ENCODE measurements at regions not wholly inside any gene's neighbourhood (a gene's known extent, or its start where the extent isn't known, plus 50 kb on each side); places are given as distances from the start of the nearest gene placed in this dataset.
A peak's percentile ranks its signal among the peaks of the same experiment; 100 is the strongest.

- no peak for TF ChIP-seq CTCF (IDR thresholded peaks at IDR 0.05; ENCODE audit: insufficient read depth, low read length, poor library complexity, severe bottlenecking)
- H3K4me3 ChIP-seq (ENCODE audit: low read depth, low read length), result no peak overlapping the region
Measured at GRCh38 chr20:4597215-4597614, 89.0 kb upstream of the PRNP start.

GRCh38 chr20:4593149-4593525, 93.1 kb upstream of the PRNP start:
- no peak overlapping the region for H3K4me3 ChIP-seq (ENCODE audit: low read depth, low read length)

More at GRCh38 chr20:4597215-4597614, 89.0 kb upstream of the PRNP start:
- H3K27me3 ChIP-seq (ENCODE audit: control insufficient read depth, insufficient read depth, low read length), result no peaks in the 10 kb centered on the region
- no peaks in the 10 kb centered on the region for H3K36me3 ChIP-seq (ENCODE audit: control insufficient read depth, insufficient read depth, low read length)
- no peak for DNase-seq (ENCODE audit: low read depth)

GRCh38 chr20:4592316-4593148, 93.7 kb upstream of the PRNP start:
- DNase-seq (ENCODE audit: low read depth), result no peak

More at GRCh38 chr20:4593149-4593525, 93.1 kb upstream of the PRNP start:
- no peak for TF ChIP-seq CTCF (IDR thresholded peaks at IDR 0.05; ENCODE audit: insufficient read depth, low read length, poor library complexity, severe bottlenecking)
- Histone ChIP-seq H3K27me3 (ENCODE audit: control insufficient read depth, insufficient read depth, low read length) (no peaks in the 10 kb centered on the region), H3K36me3 (ENCODE audit: control insufficient read depth, insufficient read depth, low read length) (no peaks in the 10 kb centered on the region)
- DNase-seq (ENCODE audit: low read depth), result no peak

GRCh38 chr20:4591975-4592315, 94.3 kb upstream of the PRNP start:
- no peaks in the 10 kb centered on the region for H3K27me3 ChIP-seq (ENCODE audit: control insufficient read depth, insufficient read depth, low read length)
- H3K4me3 ChIP-seq (ENCODE audit: low read depth, low read length), result no peak overlapping the region
- H3K36me3 ChIP-seq (ENCODE audit: control insufficient read depth, insufficient read depth, low read length), result no peaks in the 10 kb centered on the region
- TF ChIP-seq CTCF (IDR thresholded peaks at IDR 0.05; ENCODE audit: insufficient read depth, low read length, poor library complexity, severe bottlenecking), result no peak
- DNase-seq (ENCODE audit: low read depth), result no peak

More at GRCh38 chr20:4592316-4593148, 93.7 kb upstream of the PRNP start:
- Histone ChIP-seq H3K36me3 (ENCODE audit: control insufficient read depth, insufficient read depth, low read length) (no peaks in the 10 kb centered on the region), H3K27me3 (ENCODE audit: control insufficient read depth, insufficient read depth, low read length) (no peaks in the 10 kb centered on the region), H3K4me3 (ENCODE audit: low read depth, low read length) (peak overlapping the region; percentile 33)
- TF ChIP-seq CTCF (IDR thresholded peaks at IDR 0.05; ENCODE audit: insufficient read depth, low read length, poor library complexity, severe bottlenecking), result peak; percentile 52

GRCh38 chr20:4585758-4586157, 100.5 kb upstream of the PRNP start:
- H3K36me3 ChIP-seq (ENCODE audit: control insufficient read depth, insufficient read depth, low read length), result no peaks in the 10 kb centered on the region
- no peak overlapping the region for H3K4me3 ChIP-seq (ENCODE audit: low read depth, low read length)
- DNase-seq (ENCODE audit: low read depth), result no peak
- TF ChIP-seq CTCF (IDR thresholded peaks at IDR 0.05; ENCODE audit: insufficient read depth, low read length, poor library complexity, severe bottlenecking), result no peak
- no peaks in the 10 kb centered on the region for H3K27me3 ChIP-seq (ENCODE audit: control insufficient read depth, insufficient read depth, low read length)
